ENCODE measurements at regions not wholly inside any gene's neighbourhood (a gene's known extent, or its start where the extent isn't known, plus 50 kb on each side); places are given as distances from the start of the nearest gene placed in this dataset.

GRCh38 chr18:11541179-11541578 lies 68.2 kb upstream of the SLC35G4 start:
- Histone ChIP-seq H3K27ac (ENCODE audit: low read depth in 1 of 2, low read length in 2 of 2) (no peak overlapping the region), H3K36me3 (ENCODE audit: control insufficient read depth in 4 of 4, insufficient read depth in 3 of 4, low read depth in 1 of 4, low read length in 3 of 4) (no peaks in the 10 kb centered on the region), H3K4me3 (ENCODE audit: low read depth in 1 of 3, low read length in 3 of 3) (no peak overlapping the region), H3K9ac (ENCODE audit: low read depth in 1 of 2, low read length in 2 of 2) (no peak overlapping the region), H3K4me1 (ENCODE audit: control insufficient read depth in 4 of 4, insufficient read depth in 4 of 4, low read length in 3 of 4) (no peaks in the 10 kb centered on the region), H3K27me3 (ENCODE audit: control insufficient read depth in 4 of 4, insufficient read depth in 4 of 4, low read length in 3 of 4) (no peaks in the 10 kb centered on the region), H3K9me3 (ENCODE audit: control insufficient read depth in 4 of 4, low read length in 3 of 4) (peaks cover 0 to 10% (median 4%) of the 10 kb centered on the region in 4 donors)
- TF ChIP-seq FOXA2 (IDR thresholded peaks at IDR 0.05) (no peak), HNF4A (conservative IDR thresholded peaks at IDR 0.05) (no peak), SP1 (IDR thresholded peaks at IDR 0.05) (no peak), TAF1 (conservative IDR thresholded peaks at IDR 0.05) (no peak), RXRA (IDR thresholded peaks at IDR 0.05) (no peak), JUND (IDR thresholded peaks at IDR 0.05) (no peak)
- TF ChIP-seq, protein P1, sequence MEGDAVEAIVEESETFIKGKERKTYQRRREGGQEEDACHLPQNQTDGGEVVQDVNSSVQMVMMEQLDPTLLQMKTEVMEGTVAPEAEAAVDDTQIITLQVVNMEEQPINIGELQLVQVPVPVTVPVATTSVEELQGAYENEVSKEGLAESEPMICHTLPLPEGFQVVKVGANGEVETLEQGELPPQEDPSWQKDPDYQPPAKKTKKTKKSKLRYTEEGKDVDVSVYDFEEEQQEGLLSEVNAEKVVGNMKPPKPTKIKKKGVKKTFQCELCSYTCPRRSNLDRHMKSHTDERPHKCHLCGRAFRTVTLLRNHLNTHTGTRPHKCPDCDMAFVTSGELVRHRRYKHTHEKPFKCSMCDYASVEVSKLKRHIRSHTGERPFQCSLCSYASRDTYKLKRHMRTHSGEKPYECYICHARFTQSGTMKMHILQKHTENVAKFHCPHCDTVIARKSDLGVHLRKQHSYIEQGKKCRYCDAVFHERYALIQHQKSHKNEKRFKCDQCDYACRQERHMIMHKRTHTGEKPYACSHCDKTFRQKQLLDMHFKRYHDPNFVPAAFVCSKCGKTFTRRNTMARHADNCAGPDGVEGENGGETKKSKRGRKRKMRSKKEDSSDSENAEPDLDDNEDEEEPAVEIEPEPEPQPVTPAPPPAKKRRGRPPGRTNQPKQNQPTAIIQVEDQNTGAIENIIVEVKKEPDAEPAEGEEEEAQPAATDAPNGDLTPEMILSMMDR (IDR thresholded peaks at IDR 0.05; ENCODE audit: low read depth, low read length, missing input control) = no peak
- WGBS = 94% methylated on average over 1 of the region's 1 CpG
- no peak for DNase-seq (ENCODE audit: low spot score)

GRCh38 chr18:11533942-11534496 lies 75.4 kb upstream of the SLC35G4 start:
- no peaks in the 10 kb centered on the region for H3K4me1 ChIP-seq (ENCODE audit: control insufficient read depth in 4 of 4, insufficient read depth in 4 of 4, low read length in 3 of 4)
- 95% methylated on average over 13 of the region's 13 CpGs for WGBS
- no peaks in the 10 kb centered on the region for H3K27me3 ChIP-seq (ENCODE audit: control insufficient read depth in 4 of 4, insufficient read depth in 4 of 4, low read length in 3 of 4)
- TF ChIP-seq FOXA2 (IDR thresholded peaks at IDR 0.05) (no peak), TAF1 (conservative IDR thresholded peaks at IDR 0.05) (no peak)
- TF ChIP-seq, protein P2, sequence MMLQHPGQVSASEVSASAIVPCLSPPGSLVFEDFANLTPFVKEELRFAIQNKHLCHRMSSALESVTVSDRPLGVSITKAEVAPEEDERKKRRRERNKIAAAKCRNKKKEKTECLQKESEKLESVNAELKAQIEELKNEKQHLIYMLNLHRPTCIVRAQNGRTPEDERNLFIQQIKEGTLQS (IDR thresholded peaks at IDR 0.05) = no peak
- H3K27ac ChIP-seq (ENCODE audit: low read depth in 1 of 2, low read length in 2 of 2) = no peak overlapping the region
- no peaks in the 10 kb centered on the region for H3K36me3 ChIP-seq (ENCODE audit: control insufficient read depth in 4 of 4, insufficient read depth in 3 of 4, low read depth in 1 of 4, low read length in 3 of 4)
- H3K9ac ChIP-seq (ENCODE audit: low read depth in 1 of 2, low read length in 2 of 2) = no peak overlapping the region
- no peak for DNase-seq (ENCODE audit: low spot score)
- no peak overlapping the region for H3K4me3 ChIP-seq (ENCODE audit: low read depth in 1 of 3, low read length in 3 of 3)
- no peaks in the 10 kb centered on the region for H3K9me3 ChIP-seq (ENCODE audit: control insufficient read depth in 4 of 4, low read length in 3 of 4)

- WGBS = 96% methylated on average over 13 of the region's 13 CpGs
- no peaks in the 10 kb centered on the region for H3K36me3 ChIP-seq (ENCODE audit: control insufficient read depth in 4 of 4, insufficient read depth in 3 of 4, low read depth in 1 of 4, low read length in 3 of 4)
- H3K27ac ChIP-seq (ENCODE audit: low read depth in 1 of 2, low read length in 2 of 2) = no peak overlapping the region
- no peaks in the 10 kb centered on the region for H3K9me3 ChIP-seq (ENCODE audit: control insufficient read depth in 4 of 4, low read length in 3 of 4)
- no peaks in the 10 kb centered on the region for H3K4me1 ChIP-seq (ENCODE audit: control insufficient read depth in 4 of 4, insufficient read depth in 4 of 4, low read length in 3 of 4)
- no peaks in the 10 kb centered on the region for H3K27me3 ChIP-seq (ENCODE audit: control insufficient read depth in 4 of 4, insufficient read depth in 4 of 4, low read length in 3 of 4)
- H3K9ac ChIP-seq (ENCODE audit: low read depth in 1 of 2, low read length in 2 of 2) = no peak overlapping the region
- H3K4me3 ChIP-seq (ENCODE audit: low read depth in 1 of 3, low read length in 3 of 3) = no peak overlapping the region
- no peak for DNase-seq (ENCODE audit: low spot score)
- TF ChIP-seq GABPA (IDR thresholded peaks at IDR 0.05 in 1 of 2, conservative IDR thresholded peaks at IDR 0.05 in 1 of 2) = no peak
- no peak for TF ChIP-seq FOXA1 (IDR thresholded peaks at IDR 0.05)
- TF ChIP-seq YY1 (IDR thresholded peaks at IDR 0.05) = no peak
- no peak for TF ChIP-seq EGR1 (IDR thresholded peaks at IDR 0.05; ENCODE audit: low read depth in 2 of 2)
- TF ChIP-seq, protein P3, sequence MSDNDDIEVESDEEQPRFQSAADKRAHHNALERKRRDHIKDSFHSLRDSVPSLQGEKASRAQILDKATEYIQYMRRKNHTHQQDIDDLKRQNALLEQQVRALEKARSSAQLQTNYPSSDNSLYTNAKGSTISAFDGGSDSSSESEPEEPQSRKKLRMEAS (IDR thresholded peaks at IDR 0.05) = no peak
- TF ChIP-seq REST (IDR thresholded peaks at IDR 0.05) = no peak
- TF ChIP-seq, protein P1 (IDR thresholded peaks at IDR 0.05; ENCODE audit: low read depth, low read length, missing input control) = no peak
- TF ChIP-seq JUND (IDR thresholded peaks at IDR 0.05) = no peak
- TF ChIP-seq TAF1 (conservative IDR thresholded peaks at IDR 0.05) = no peak
- TF ChIP-seq, protein P2 (IDR thresholded peaks at IDR 0.05) = no peak
- no peak for TF ChIP-seq FOXA2 (IDR thresholded peaks at IDR 0.05)
- TF ChIP-seq RXRA (IDR thresholded peaks at IDR 0.05) = no peak
- no peak for TF ChIP-seq RAD21 (IDR thresholded peaks at IDR 0.05)
- no peak for TF ChIP-seq SP1 (IDR thresholded peaks at IDR 0.05)
- TF ChIP-seq HNF4A (conservative IDR thresholded peaks at IDR 0.05) = no peak
- TF ChIP-seq, protein P4, sequence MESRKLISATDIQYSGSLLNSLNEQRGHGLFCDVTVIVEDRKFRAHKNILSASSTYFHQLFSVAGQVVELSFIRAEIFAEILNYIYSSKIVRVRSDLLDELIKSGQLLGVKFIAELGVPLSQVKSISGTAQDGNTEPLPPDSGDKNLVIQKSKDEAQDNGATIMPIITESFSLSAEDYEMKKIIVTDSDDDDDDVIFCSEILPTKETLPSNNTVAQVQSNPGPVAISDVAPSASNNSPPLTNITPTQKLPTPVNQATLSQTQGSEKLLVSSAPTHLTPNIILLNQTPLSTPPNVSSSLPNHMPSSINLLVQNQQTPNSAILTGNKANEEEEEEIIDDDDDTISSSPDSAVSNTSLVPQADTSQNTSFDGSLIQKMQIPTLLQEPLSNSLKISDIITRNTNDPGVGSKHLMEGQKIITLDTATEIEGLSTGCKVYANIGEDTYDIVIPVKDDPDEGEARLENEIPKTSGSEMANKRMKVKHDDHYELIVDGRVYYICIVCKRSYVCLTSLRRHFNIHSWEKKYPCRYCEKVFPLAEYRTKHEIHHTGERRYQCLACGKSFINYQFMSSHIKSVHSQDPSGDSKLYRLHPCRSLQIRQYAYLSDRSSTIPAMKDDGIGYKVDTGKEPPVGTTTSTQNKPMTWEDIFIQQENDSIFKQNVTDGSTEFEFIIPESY (IDR thresholded peaks at IDR 0.05) = no peak
- no peak for TF ChIP-seq HNF4G (IDR thresholded peaks at IDR 0.05)
These were observed 75.9 kb upstream of the SLC35G4 start for GRCh38 chr18:11533513-11533890.

All from liver (tissue), 8 donors.